ENCODE measurements at regions not wholly inside any gene's neighbourhood (a gene's known extent, or its start where the extent isn't known, plus 50 kb on each side); places are given as distances from the start of the nearest gene placed in this dataset.

DNA sequence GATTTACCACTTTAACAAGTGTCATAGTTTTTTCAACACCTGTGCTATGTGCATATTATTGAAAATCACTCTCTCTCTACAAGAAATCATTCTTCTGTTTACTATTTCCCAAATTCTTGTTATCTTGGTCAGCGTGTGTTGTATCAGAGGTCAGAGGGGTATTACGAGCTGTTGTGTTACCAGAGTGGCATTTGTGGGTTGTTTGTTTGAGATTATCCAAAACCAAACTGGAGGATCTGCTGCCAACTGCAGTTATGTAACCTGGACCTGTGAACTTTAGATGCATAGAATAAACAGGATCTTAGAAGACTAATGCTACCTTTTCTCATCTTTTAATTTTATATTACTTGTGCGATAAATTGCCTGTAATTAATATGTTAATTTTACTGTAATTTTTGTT, 1751.4 kb upstream of the SPRY2 start:
- no peak overlapping the region for H3K4me3 ChIP-seq (ENCODE audit: low read length)
- H4K20me1 ChIP-seq (ENCODE audit: insufficient read depth) = no peaks in the 10 kb centered on the region
- H3K36me3 ChIP-seq (ENCODE audit: insufficient read depth, low read length) = no peaks in the 10 kb centered on the region
- no peaks in the 10 kb centered on the region for H3K79me2 ChIP-seq (replicated peaks; ENCODE audit: insufficient read depth, low read length)
- H2AFZ ChIP-seq (ENCODE audit: low read depth, low read length) = no peak overlapping the region
- no peak overlapping the region for H3K9ac ChIP-seq (ENCODE audit: low read length)
- no peaks in the 10 kb centered on the region for H3K9me2 ChIP-seq (ENCODE audit: insufficient read depth, low read length)
- no peaks in the 10 kb centered on the region for H3F3A ChIP-seq (ENCODE audit: insufficient read depth, low read length, poor library complexity, severe bottlenecking)
- TF ChIP-seq MXI1 (conservative IDR thresholded peaks at IDR 0.05; ENCODE audit: poor library complexity, severe bottlenecking) (no peak), POLR2AphosphoS5 (IDR thresholded peaks at IDR 0.05) (no peak), EP300 (conservative IDR thresholded peaks at IDR 0.05; ENCODE audit: poor library complexity, severe bottlenecking) (no peak), EZH2 (IDR thresholded peaks at IDR 0.05; ENCODE audit: borderline replicate concordance, insufficient read depth, low read length, poor library complexity, severe bottlenecking) (no peak), SMC3 (conservative IDR thresholded peaks at IDR 0.05; ENCODE audit: poor library complexity) (no peak), RAD21 (conservative IDR thresholded peaks at IDR 0.05) (no peak), TAF1 (IDR thresholded peaks at IDR 0.05; ENCODE audit: low read depth) (no peak)
- TF ChIP-seq, protein P1, sequence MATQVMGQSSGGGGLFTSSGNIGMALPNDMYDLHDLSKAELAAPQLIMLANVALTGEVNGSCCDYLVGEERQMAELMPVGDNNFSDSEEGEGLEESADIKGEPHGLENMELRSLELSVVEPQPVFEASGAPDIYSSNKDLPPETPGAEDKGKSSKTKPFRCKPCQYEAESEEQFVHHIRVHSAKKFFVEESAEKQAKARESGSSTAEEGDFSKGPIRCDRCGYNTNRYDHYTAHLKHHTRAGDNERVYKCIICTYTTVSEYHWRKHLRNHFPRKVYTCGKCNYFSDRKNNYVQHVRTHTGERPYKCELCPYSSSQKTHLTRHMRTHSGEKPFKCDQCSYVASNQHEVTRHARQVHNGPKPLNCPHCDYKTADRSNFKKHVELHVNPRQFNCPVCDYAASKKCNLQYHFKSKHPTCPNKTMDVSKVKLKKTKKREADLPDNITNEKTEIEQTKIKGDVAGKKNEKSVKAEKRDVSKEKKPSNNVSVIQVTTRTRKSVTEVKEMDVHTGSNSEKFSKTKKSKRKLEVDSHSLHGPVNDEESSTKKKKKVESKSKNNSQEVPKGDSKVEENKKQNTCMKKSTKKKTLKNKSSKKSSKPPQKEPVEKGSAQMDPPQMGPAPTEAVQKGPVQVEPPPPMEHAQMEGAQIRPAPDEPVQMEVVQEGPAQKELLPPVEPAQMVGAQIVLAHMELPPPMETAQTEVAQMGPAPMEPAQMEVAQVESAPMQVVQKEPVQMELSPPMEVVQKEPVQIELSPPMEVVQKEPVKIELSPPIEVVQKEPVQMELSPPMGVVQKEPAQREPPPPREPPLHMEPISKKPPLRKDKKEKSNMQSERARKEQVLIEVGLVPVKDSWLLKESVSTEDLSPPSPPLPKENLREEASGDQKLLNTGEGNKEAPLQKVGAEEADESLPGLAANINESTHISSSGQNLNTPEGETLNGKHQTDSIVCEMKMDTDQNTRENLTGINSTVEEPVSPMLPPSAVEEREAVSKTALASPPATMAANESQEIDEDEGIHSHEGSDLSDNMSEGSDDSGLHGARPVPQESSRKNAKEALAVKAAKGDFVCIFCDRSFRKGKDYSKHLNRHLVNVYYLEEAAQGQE (IDR thresholded peaks at IDR 0.05; ENCODE audit: borderline replicate concordance) = no peak
- TF ChIP-seq, protein P2, sequence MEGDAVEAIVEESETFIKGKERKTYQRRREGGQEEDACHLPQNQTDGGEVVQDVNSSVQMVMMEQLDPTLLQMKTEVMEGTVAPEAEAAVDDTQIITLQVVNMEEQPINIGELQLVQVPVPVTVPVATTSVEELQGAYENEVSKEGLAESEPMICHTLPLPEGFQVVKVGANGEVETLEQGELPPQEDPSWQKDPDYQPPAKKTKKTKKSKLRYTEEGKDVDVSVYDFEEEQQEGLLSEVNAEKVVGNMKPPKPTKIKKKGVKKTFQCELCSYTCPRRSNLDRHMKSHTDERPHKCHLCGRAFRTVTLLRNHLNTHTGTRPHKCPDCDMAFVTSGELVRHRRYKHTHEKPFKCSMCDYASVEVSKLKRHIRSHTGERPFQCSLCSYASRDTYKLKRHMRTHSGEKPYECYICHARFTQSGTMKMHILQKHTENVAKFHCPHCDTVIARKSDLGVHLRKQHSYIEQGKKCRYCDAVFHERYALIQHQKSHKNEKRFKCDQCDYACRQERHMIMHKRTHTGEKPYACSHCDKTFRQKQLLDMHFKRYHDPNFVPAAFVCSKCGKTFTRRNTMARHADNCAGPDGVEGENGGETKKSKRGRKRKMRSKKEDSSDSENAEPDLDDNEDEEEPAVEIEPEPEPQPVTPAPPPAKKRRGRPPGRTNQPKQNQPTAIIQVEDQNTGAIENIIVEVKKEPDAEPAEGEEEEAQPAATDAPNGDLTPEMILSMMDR (IDR thresholded peaks at IDR 0.05; ENCODE audit: poor library complexity, severe bottlenecking) = no peak
- no peak overlapping the region for H3K4me2 ChIP-seq (ENCODE audit: low read length)
- no peaks in the 10 kb centered on the region for H3K9me3 ChIP-seq (ENCODE audit: low read length)
- H3K27ac ChIP-seq (ENCODE audit: low read length) = no peak overlapping the region
- H3K27me3 ChIP-seq (ENCODE audit: insufficient read depth, low read depth, low read length) = no peaks in the 10 kb centered on the region

DNA sequence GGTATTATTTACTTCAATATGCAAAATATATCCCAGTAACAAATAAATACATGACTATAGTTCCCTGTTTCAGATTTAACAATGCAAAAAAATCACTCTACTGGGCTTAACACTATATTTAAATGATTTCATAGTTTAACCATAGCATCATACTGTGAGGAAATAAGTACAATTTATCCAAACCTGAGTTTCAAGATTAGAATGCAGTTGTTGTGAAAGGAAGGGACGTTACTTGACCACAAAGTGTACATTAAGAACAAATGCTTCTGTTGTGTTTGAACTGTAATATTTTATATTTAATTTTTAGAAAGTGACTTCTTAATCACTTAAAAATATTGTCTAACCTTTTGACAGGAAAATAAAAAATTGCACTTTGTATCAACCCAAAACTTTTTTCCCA, 1747.9 kb upstream of the SPRY2 start:
- no peaks in the 10 kb centered on the region for H3K9me2 ChIP-seq (ENCODE audit: insufficient read depth, low read length)
- H3K4me2 ChIP-seq (ENCODE audit: low read length) = no peak overlapping the region
- H2AFZ ChIP-seq (ENCODE audit: low read depth, low read length) = no peak overlapping the region
- no peaks in the 10 kb centered on the region for H3K79me2 ChIP-seq (replicated peaks; ENCODE audit: insufficient read depth, low read length)
- TF ChIP-seq EZH2 (IDR thresholded peaks at IDR 0.05; ENCODE audit: borderline replicate concordance, insufficient read depth, low read length, poor library complexity, severe bottlenecking) (no peak), RAD21 (conservative IDR thresholded peaks at IDR 0.05) (no peak)
- no peaks in the 10 kb centered on the region for H3F3A ChIP-seq (ENCODE audit: insufficient read depth, low read length, poor library complexity, severe bottlenecking)
- H3K9ac ChIP-seq (ENCODE audit: low read length) = no peak overlapping the region
- H3K9me3 ChIP-seq (ENCODE audit: low read length) = no peaks in the 10 kb centered on the region
- no peaks in the 10 kb centered on the region for H4K20me1 ChIP-seq (ENCODE audit: insufficient read depth)
- H3K27me3 ChIP-seq (ENCODE audit: insufficient read depth, low read depth, low read length) = no peaks in the 10 kb centered on the region
- H3K4me3 ChIP-seq (ENCODE audit: low read length) = no peak overlapping the region
- H3K27ac ChIP-seq (ENCODE audit: low read length) = no peak overlapping the region
- H3K36me3 ChIP-seq (ENCODE audit: insufficient read depth, low read length) = no peaks in the 10 kb centered on the region

DNA sequence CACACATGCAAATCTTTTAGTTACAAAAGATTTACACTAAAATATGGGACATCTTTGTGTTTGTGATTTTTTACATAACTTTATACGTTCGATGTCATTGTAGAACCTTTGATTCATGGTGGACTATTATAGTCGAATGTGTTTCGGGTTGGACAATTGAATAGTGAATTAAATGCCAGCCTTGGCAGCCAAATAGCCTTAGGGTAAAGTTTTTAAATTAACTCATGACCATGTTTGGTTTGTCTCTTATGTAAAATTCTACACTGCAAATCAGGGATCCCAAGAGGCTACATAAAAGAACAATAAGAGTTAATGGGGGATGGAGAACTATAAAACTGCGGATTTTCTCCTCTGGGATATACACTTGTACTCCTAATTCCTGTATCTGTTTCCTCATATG, 1735.6 kb upstream of the SPRY2 start:
- H3K79me2 ChIP-seq (replicated peaks; ENCODE audit: insufficient read depth, low read length) = no peaks in the 10 kb centered on the region
- no peaks in the 10 kb centered on the region for H3K36me3 ChIP-seq (ENCODE audit: insufficient read depth, low read length)
- no peaks in the 10 kb centered on the region for H3K9me3 ChIP-seq (ENCODE audit: low read length)
- TF ChIP-seq TAF1 (IDR thresholded peaks at IDR 0.05; ENCODE audit: low read depth) (no peak), MXI1 (conservative IDR thresholded peaks at IDR 0.05; ENCODE audit: poor library complexity, severe bottlenecking) (no peak)
- TF ChIP-seq, protein P1 (IDR thresholded peaks at IDR 0.05; ENCODE audit: borderline replicate concordance) = no peak
- no peaks in the 10 kb centered on the region for H4K20me1 ChIP-seq (ENCODE audit: insufficient read depth)
- no peak overlapping the region for H3K27ac ChIP-seq (ENCODE audit: low read length)
- no peak overlapping the region for H3K4me2 ChIP-seq (ENCODE audit: low read length)
- H3F3A ChIP-seq (ENCODE audit: insufficient read depth, low read length, poor library complexity, severe bottlenecking) = no peaks in the 10 kb centered on the region
- no peaks in the 10 kb centered on the region for H3K27me3 ChIP-seq (ENCODE audit: insufficient read depth, low read depth, low read length)
- no peak overlapping the region for H3K9ac ChIP-seq (ENCODE audit: low read length)
- no peak overlapping the region for H3K4me3 ChIP-seq (ENCODE audit: low read length)
- H2AFZ ChIP-seq (ENCODE audit: low read depth, low read length) = no peak overlapping the region
- no peaks in the 10 kb centered on the region for H3K9me2 ChIP-seq (ENCODE audit: insufficient read depth, low read length)
